GM23338 (cell line): ENCODE measurements at regions not wholly inside any gene's neighbourhood (a gene's known extent, or its start where the extent isn't known, plus 50 kb on each side); places are given as distances from the start of the nearest gene placed in this dataset.

Experiments used
- ATAC-seq: fragments of 200-7000 bp; cut with Tn5 transposase; 3 replicates; pipeline ENCODE4 v1.9.1; 2020
- DNase-seq: peaks from one replicate; pipeline ENCODE4 v3.0.0-alpha.2; 2015; ENCODE audit warnings: low spot score
- H2AFZ ChIP-seq: fragments of 200-600 bp; sonication (generic); 2 replicates; pipeline ENCODE4 v1.8.0; 2016; ENCODE audit warnings: antibody characterized with exemption, mild to moderate bottlenecking, moderate library complexity
- H3F3A ChIP-seq: fragments of 200-600 bp; sonication (generic); replicated peaks from 2 replicates; pipeline ENCODE4 v1.8.0; 2017; ENCODE audit warnings: antibody characterized with exemption, mixed run types, low read depth
- H3K27ac ChIP-seq: fragments of 200-600 bp; sonication (generic); 2 replicates; pipeline ENCODE4 v1.6.1; 2016; ENCODE audit warnings: low read depth
- H3K27me3 ChIP-seq: fragments of 200-600 bp; sonication (generic); 2 replicates; pipeline ENCODE4 v1.8.0; 2016; ENCODE audit warnings: mild to moderate bottlenecking, mixed run types, moderate library complexity; ENCODE audit not compliant: insufficient read depth
- H3K36me3 ChIP-seq: fragments of 200-600 bp; sonication (generic); 2 replicates; pipeline ENCODE4 v1.8.0; 2016; ENCODE audit warnings: mild to moderate bottlenecking; ENCODE audit not compliant: insufficient read depth
- H3K4me1 ChIP-seq: fragments of 200-600 bp; sonication (generic); 2 replicates; pipeline ENCODE4 v1.8.0; 2016; ENCODE audit warnings: mild to moderate bottlenecking, moderate library complexity; ENCODE audit not compliant: insufficient read depth
- H3K4me2 ChIP-seq: fragments of 200-600 bp; sonication (generic); 2 replicates; pipeline ENCODE4 v1.7.1; 2017; ENCODE audit warnings: mixed run types
- H3K4me3 ChIP-seq: fragments of 200-600 bp; sonication (generic); 2 replicates; pipeline ENCODE4 v1.6.1; 2016; ENCODE audit warnings: mixed run types
- H3K79me2 ChIP-seq: fragments of 200-600 bp; sonication (generic); replicated peaks from 2 replicates; pipeline ENCODE4 v1.8.0; 2017; ENCODE audit warnings: mild to moderate bottlenecking; ENCODE audit not compliant: insufficient read depth
- H3K9me2 ChIP-seq: fragments of 200-600 bp; sonication (generic); 2 replicates; pipeline ENCODE4 v1.8.0; 2017; ENCODE audit not compliant: insufficient read depth
- H4K20me1 ChIP-seq: fragments of 200-600 bp; sonication (generic); replicated peaks from 2 replicates; pipeline ENCODE4 v1.8.0; 2017; ENCODE audit warnings: mild to moderate bottlenecking; ENCODE audit not compliant: insufficient read depth
- H3K27ac Mint-ChIP-seq: 2 replicates; pipeline ENCODE4 v1.8.0; 2020; ENCODE audit warnings: inconsistent platforms, mild to moderate bottlenecking, moderate library complexity, mixed read lengths
- H3K27me3 Mint-ChIP-seq: 3 replicates; pipeline ENCODE4 v1.8.0; 2022; ENCODE audit warnings: low read depth, mild to moderate bottlenecking, moderate library complexity, mixed read lengths, inconsistent platforms; ENCODE audit not compliant: insufficient read depth, poor library complexity
- H3K36me3 Mint-ChIP-seq: 3 replicates; pipeline ENCODE4 v1.8.0; 2021; ENCODE audit warnings: low read depth, mild to moderate bottlenecking, inconsistent platforms, moderate library complexity, mixed read lengths
- H3K4me1 Mint-ChIP-seq: 3 replicates; pipeline ENCODE4 v1.8.0; 2020; ENCODE audit warnings: mild to moderate bottlenecking, inconsistent platforms, mixed read lengths
- H3K4me3 Mint-ChIP-seq: 3 replicates; pipeline ENCODE4 v1.8.0; 2021; ENCODE audit warnings: moderate library complexity, mild to moderate bottlenecking, inconsistent platforms, mixed read lengths
- H3K9me3 Mint-ChIP-seq: 3 replicates; pipeline ENCODE4 v1.8.0; 2020; ENCODE audit warnings: moderate library complexity, mild to moderate bottlenecking, inconsistent platforms, mixed read lengths
- CREB1 ChIP-seq: fragments of 250-450 bp; sonication (Bioruptor Pico); IDR thresholded peaks from 2 replicates; pipeline ENCODE4 v1.5.0; 2020; ENCODE audit warnings: low read depth, mild to moderate bottlenecking, moderate library complexity
- CTCF ChIP-seq, 2 experiments: fragments of 200-600 bp in 1 of 2; sonication (generic) in 1 of 2; conservative IDR thresholded peaks; 2 replicates each; pipeline versions ENCODE4 v1.5.1 to v1.6.1; 2016 to 2017; ENCODE audit warnings: antibody characterized with exemption in 2 of 2, low read depth in 2 of 2, mild to moderate bottlenecking in 2 of 2, moderate library complexity in 1 of 2
- ETS1 ChIP-seq: IDR thresholded peaks from 2 replicates; pipeline ENCODE4 v1.6.1; 2016; ENCODE audit warnings: antibody characterized with exemption
- EZH2 ChIP-seq: fragments of 200-600 bp; sonication (generic); IDR thresholded peaks from one replicate; pipeline ENCODE4 v1.8.0; 2017; ENCODE audit warnings: antibody characterized with exemption, mild to moderate bottlenecking, low read depth; ENCODE audit not compliant: unreplicated experiment
- EZH2phosphoT487 ChIP-seq: fragments of 200-600 bp; sonication (generic); IDR thresholded peaks from one replicate; pipeline ENCODE4 v1.8.1; 2018; ENCODE audit warnings: antibody characterized with exemption; ENCODE audit not compliant: unreplicated experiment
- JUNB ChIP-seq: IDR thresholded peaks from one replicate; pipeline ENCODE4 v1.6.1; 2016; ENCODE audit warnings: antibody characterized with exemption; ENCODE audit not compliant: unreplicated experiment
- NANOG ChIP-seq: IDR thresholded peaks from 2 replicates; pipeline ENCODE4 v1.6.1; 2016; ENCODE audit warnings: antibody characterized with exemption, borderline replicate concordance
- POLR2AphosphoS5 ChIP-seq: IDR thresholded peaks from 2 replicates; pipeline ENCODE4 v1.6.1; 2016; ENCODE audit warnings: antibody characterized with exemption, low read depth
- REST ChIP-seq: IDR thresholded peaks from one replicate; pipeline ENCODE4 v1.6.1; 2018; ENCODE audit warnings: antibody characterized with exemption; ENCODE audit not compliant: unreplicated experiment
- STAT1 ChIP-seq: IDR thresholded peaks from one replicate; pipeline ENCODE4 v1.6.1; 2016; ENCODE audit warnings: antibody characterized with exemption; ENCODE audit not compliant: unreplicated experiment
- ZNF114 ChIP-seq: fragments of 250-450 bp; sonication (Bioruptor Pico); IDR thresholded peaks from 2 replicates; pipeline ENCODE4 v1.5.0; 2020; ENCODE audit warnings: mild to moderate bottlenecking, moderate library complexity
- ZNF331 ChIP-seq: fragments of 250-450 bp; sonication (Bioruptor Pico); IDR thresholded peaks from 2 replicates; pipeline ENCODE4 v1.5.0; 2020; ENCODE audit warnings: low read depth, mild to moderate bottlenecking, moderate library complexity
- ZNF462 ChIP-seq: fragments of 250-450 bp; sonication (Bioruptor Pico); IDR thresholded peaks from 2 replicates; pipeline ENCODE4 v1.5.0; 2020; ENCODE audit warnings: mild to moderate bottlenecking, moderate library complexity

- no peak overlapping the region for H3K4me3 Mint-ChIP-seq
- Histone ChIP-seq H3K4me2 (no peak overlapping the region), H3K79me2 (no peaks in the 10 kb centered on the region), H3K9me2 (peaks cover 39% of the 10 kb centered on the region), H3K27me3 (peaks cover 13% of the 10 kb centered on the region; the same call in 1 of the 2 replicates), H2AFZ (peak overlapping the region; percentile 34), H3K27ac (no peak overlapping the region), H3F3A (peaks cover 17% of the 10 kb centered on the region), H3K4me1 (peaks cover 17% of the 10 kb centered on the region), H4K20me1 (no peaks in the 10 kb centered on the region), H3K36me3 (no peaks in the 10 kb centered on the region), H3K4me3 (no peak overlapping the region)
- TF ChIP-seq STAT1 (no peak), JUNB (no peak), NANOG (no peak), POLR2AphosphoS5 (no peak), EZH2phosphoT487 (no peak), EZH2 (no peak), ZNF331 (no peak), CREB1 (CRISPR knock-in tag) (no peak), CTCF (conservative IDR thresholded peaks at IDR 0.05; ENCODE audit: low read depth in 2 of 2) (no peak), ETS1 (no peak), REST (no peak), ZNF462 (no peak), ZNF114 (CRISPR knock-in tag) (no peak)
- peaks cover 4% of the 10 kb centered on the region; the same call in 2 of the 3 replicates for H3K4me1 Mint-ChIP-seq
- H3K36me3 Mint-ChIP-seq: no peaks in the 10 kb centered on the region; the same call in 2 of the 3 replicates
- H3K27ac Mint-ChIP-seq: no peak overlapping the region
- DNase-seq (no peak), ATAC-seq (no peak)
- peaks cover 4% of the 10 kb centered on the region for H3K27me3 Mint-ChIP-seq
- H3K9me3 Mint-ChIP-seq: peaks cover 3% of the 10 kb centered on the region; the same call in 2 of the 3 replicates
These were observed 167.2 kb upstream of the IRF2BP2 start for GRCh38 chr1:234776876-234777855.
